Fibroblast of skin of scalp (primary cell): ENCODE measurements at regions not wholly inside any gene's neighbourhood (a gene's known extent, or its start where the extent isn't known, plus 50 kb on each side); places are given as distances from the start of the nearest gene placed in this dataset.

Source experiments
- DNase-seq: peaks from one replicate; pipeline ENCODE4 v3.0.0-alpha.2; 2013

DNA sequence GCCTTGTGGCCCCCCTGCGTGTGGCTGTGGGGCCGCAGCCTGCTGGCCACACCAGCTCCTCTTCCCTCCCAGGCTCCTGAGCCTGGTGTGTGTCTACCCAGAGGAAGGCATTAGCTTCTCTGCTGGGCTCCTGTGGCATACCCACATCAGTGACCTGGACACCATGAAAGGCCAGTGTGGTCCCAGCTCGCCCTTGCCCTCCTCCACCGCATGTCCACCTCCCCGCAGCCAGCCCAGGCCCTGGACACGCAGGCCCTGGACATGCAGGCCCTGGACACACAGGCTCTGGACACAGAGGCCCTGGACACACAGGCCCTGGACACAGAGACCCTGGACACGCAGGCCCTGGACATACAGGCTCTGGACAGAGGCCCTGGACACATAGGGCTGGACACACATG, 153.4 kb upstream of the PPP1R26 start:
- no peak for DNase-seq

DNA sequence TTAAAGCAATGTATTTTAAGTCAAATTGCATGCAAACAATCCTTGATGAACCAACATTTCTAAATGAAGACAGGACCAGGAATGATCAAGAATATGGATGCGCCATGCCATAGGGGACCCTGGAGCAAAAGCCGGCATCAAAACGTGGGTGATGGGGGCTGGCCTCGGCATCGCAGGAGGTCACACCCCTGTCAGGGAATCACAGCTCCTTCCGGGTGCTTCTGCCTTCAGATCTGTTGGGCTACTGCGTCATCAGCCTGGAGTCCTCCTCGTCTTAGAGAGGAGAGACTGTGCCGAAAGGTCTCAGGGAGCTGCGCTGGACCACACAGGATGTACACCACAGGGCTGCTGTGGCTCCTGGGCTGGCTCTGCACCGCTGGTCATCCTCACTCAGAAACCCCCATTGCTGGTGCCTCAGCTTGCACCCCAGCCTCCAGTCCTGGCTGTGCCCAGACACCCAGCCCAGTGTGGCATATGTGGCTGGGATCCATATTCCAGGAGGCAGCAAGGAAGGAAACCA, 152.9 kb upstream of the PPP1R26 start:
- no peak for DNase-seq

DNA sequence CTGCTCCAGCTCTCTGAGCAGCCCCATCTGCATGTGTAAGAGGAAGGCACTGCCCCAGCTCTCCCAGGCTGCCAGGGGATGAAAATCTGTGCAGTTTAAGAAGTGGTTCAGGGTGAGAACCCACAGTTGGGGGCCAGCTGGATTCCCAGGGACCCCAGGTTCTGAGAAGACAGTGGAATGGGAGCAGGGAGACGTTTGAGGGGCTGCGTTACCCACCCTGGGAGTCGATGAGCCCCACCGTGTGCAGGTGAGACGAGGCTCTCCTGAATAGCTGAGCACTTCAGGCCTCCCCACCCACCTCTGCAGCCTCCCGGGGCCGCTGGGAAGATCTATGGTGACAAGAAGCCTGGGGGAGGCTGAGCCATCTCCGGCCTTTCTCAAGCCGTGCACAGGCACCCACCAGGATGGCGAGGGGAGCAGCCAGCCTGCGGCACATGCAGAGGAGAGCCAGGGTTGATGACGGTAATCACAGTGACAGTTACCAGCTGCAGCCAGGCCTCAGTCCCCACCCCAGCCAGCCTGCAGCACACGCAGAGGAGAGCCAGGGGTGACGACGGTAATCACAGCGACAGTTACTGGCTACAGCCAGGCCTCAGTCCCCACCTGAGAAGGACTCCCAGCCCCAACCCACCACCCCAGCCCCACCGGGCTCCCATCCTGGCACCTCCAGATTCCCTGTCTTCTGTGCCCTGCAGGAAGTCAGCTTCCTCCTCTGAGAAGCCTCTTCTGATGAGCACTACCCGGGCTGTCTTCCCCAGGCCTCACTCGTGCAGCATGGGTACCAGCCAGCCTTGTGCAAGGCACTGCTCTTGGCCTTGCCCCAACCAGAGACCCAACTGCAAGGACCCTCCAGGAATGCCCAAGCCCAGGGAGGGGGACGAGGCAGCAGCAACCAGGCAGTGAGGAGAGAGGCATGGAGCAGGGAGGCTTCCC, 150.8 kb upstream of the PPP1R26 start:
- no peak for DNase-seq

DNA sequence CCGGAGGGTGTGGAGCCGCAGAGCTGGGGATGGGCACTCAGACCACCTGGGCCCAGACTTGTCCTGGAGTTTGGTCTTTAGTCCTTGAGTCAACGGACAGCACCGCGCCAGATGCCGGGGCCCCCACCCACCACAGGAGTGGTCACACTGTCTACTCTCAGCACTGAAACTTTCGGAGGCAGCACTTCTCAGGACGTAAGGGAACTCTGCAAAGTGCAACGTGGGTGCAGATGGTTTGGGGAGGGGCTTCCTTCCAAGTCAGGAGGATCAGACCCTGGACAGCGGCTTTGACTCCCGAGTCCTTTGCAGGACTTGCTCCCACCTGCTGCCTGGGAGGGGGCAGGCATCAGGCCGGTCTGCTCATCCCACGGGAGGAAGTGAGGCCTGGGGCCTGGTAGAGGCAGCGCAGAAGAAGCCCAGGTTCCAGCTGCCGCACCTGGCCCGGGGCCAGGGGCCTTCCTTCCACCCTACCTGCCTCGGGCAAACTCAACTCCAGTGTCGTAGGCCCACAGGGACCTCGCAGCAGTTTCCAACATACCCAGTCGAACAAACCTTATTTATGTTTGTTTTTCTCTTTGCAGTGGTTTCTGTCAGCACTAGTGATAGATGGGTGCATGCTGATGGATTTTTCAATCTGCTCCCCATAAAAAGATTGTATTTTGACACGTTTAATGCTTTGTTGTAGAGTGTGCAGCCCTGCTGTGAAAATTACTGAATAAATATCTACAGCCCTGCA, 149.8 kb upstream of the PPP1R26 start:
- no peak for DNase-seq

DNA sequence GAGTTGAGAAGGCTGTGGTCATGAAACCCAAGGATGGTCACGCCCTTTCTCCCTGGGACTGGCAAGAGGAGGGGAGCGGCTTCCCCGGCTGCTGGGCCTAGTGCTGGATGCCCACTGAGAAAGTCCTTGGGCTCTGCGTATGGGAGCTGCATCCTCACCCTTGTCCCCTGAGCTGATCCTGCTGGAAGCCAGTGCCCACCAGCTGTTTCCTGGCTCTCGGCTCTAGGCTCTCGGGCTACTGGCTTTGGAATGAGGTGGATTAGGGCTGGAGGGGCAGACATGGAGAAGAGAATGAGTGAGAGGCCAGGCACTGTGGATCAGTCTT, 149.3 kb upstream of the PPP1R26 start:
- DNase-seq = no peak

DNA sequence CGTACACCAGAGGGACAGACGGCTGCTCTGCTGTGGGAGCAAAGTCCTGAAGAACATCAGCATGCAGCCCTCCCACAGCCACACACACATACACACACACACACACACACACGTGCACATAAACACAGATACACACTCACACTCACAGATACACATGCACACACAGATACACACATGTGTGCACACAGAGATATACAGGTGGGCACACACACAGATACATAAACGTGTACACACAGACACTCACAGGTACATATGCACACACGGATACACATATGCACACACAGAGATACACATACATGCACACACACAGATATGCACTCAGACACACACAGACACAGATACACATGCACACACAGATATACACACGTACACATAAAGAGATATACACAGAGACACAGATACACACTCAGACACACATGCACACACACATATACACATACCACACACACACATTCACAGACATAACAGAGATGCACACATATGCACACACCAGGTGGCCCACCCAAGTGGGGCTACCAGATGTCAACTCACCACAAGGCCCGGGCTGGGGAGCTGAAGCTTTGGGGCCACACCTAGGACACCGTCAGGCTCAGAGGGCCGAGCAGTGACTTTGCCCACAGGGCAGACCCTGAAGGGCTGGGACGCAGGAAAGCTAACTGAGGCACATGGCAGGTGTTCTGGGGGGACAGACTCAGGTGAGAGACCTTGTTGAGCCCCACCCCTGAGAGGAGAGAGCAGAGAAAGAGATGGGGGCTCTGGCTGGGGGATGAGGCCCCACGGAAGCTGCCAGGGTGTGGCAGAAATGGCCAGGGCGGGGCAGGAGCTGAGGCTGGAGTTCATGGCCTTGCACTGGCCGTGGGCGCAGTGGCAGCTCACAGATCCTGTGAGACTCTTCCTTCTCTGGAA, 148.6 kb upstream of the PPP1R26 start:
- no peak for DNase-seq

DNA sequence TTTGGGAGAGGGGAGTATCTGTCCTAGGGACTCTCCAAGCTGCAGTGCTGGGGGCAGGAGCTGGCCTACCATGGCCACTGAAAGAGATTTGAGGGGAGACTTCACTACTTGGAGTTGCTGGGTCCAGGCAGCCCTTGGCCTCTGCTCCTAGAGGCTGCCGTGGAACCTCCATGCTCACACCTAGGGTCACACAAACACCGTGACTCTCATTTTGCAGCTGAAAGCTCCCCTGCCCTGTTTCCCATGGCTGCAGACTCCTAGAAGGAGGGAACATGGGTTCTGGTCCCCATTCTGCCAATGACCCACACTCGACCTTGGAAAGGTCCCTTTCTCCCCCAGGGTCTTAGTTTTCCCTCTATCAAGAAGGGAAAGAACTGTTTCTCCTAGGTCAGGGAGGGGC, 147.1 kb upstream of the PPP1R26 start:
- no peak for DNase-seq

DNA sequence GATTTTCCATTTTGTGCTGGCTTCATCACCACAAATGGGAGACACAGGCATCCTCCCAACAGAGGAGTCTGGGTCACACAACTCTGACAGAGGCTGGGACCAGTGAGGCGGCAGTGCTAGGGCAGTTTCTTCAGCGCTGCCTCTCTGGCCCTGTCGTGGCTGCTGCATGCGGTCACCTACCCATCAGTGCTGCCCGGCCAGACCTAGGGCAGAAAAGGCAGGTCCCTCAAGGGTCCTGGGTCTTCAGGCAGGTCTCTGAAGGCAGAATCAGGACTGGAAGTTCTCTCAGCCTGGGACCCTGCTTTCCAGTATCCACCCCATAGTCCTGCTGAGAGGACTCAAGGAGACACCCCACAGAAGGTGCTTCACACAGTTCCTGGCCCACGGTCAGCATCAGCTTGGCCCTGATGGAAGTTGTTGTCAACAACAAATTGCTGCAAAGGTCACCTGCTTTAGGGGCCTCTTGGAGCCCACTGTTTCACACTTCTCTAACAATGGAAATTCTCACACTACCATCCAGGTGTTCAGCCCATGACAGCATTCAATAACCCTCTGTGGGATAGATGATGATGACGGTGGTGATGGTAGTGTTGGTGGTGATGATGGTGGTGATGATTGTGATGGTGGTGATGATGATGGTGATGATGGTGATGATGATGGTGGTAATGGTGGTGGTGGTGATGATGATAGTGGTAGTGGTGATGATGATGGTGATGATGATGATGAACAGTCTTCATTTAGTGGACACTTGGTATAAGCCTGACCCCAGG, 146.4 kb upstream of the PPP1R26 start:
- DNase-seq = no peak

DNA sequence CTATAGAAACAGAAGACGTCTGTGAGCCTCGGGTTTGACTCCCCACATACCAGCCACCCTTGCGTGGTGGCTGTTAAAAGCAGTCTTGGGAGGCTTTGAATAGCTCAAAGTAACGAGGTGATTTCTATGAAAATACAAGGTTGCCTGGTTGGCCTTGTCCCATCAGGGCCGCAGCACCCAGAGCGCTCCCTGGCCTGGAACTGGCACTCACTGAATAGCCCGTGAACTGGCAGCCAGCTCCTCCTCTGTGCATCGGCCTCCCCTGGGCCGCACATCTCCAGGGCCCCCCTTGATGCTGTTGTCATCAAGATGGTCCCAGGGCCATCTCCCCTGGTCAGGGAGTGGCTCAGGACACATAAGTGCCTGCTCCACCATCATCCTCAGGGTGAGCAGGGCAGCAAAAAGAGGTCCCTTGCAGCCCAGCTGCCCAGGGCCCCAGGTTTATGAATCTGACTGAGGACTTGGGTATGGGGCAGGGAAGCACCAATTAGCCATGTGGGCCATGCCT, 144.6 kb upstream of the PPP1R26 start:
- no peak for DNase-seq

DNA sequence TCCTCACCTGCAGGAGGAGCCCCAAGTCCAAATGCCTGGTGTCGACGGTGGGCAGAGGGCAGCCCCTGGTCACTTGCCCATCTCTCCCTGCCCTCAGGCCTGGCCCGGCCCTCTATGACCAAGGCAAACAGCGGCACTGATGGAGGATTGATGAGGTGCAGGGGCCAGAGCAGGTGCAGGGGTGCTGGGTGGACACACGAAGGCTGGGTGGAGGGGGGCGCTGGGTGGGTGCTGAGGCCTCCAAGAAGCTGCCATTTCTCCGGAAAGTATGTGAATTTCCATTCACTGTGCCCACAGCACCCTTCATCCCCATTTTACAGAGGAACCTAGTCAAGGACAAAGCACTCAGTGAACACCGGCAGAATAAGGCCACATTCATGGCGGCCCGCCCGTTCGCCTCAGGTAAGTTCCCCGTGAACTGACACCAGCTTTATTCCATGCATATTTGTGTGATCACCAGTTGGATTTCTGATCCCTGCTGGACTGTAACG, 143.8 kb upstream of the PPP1R26 start:
- no peak for DNase-seq

DNA sequence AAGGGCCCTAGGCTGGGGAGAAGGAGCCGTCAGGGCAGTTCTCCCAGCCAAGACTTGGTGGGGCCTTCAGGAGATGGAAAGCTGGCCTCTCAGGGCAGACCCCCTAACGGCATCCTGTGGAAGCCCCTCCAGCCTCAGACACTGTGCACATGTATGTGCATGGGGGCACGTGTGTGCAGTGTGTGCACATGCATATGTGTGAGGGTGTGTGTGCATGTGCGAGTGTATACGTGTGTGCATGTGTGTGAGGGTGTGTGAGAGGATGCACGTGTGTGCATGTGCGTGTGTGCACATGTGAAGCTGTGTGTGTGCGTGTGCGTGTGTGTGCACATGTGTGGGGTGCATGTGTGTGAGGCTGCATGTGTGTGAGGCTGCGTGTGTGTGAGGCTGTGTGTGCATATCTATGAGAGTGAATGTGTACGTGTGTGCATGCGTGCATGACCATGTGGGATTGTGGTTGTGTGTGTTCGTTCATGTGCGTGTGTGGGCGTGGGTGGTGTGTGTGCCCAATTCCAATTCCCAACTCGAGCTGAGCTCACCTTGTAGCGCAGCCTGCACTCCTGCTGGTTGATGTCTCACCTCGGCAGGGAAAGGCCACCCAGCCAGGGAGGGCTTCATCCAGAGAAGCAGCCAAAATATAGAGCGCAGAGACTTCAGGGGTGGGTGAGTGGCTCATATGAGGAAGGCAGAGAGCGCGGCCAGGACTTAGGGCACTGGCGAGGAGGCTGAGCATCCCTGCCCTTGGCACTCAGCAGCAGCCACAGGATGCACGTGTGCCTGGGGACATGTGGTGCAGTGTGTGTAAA, 142.7 kb upstream of the PPP1R26 start:
- DNase-seq = no peak

DNA sequence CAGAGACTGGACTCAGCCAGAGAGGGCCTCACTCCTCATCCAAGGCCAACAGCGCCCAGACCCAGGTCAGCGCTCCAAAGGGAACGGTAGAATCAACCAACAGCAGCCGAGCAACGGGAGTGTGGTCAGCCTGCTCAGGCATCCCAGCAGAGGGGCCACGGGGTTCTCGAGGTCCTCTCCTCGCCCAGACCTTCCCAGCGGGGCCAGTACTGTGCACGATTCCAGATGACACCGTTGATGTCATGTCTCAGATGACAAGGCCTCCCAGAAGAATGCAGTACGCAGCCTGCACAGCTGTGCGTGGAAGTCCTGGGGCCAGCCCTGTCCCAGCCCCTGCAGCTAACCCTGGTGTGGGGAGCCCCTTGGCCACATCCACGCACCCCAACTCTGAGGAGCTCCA, 141.0 kb upstream of the PPP1R26 start:
- DNase-seq = no peak

DNA sequence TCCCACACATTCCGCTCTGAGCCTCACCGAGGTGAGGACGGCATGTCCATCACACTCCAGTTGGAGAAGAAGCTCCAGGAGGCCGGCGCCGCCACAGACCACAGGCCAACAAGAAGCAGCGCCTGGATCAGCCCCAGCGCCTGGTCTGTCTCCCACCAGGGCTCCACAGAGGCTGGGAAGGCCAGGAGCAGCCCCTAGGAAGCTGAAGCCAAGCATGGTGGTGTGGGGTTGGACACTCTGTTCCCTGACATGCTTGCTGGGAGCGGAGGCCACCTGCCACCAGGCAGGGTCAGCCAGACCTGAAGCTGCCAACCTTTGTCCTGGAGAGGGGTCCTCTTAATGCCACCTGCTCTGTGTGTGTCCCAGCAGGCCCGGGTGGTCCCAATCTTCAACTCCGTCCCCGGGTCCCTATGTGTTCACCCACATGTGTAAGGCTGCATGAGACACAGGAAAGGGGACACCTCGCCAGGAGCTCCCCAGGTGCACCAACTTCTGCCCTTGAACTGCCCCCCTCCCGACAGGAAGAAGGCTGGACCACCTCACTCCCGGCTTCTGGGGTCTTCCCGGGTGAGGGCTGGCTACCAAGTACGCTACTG, 140.1 kb upstream of the PPP1R26 start:
- DNase-seq = no peak

DNA sequence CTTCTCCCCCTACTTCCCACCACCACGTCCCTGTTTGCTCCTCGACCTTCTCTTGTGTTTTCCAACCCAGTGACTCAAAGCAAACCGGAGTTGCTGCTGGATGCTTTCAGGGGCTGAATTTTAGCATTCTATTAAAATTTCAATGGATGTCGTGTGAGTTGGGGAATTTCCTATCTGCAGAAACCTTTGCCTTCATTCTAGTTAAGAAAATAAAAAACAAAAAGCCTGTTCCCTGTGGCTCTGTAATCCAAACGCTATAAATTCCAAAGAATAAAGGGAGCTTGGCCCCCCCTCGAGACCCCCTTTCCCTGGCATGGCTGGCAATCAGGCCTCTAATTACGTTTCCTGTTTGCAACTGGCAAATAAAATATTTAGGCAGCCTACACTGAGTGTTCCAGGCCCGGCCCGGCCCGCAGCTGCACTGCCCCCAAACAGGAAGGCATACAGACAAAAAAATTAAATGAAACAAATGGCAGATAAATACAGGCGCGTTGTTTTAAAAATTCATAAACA, 139.4 kb upstream of the PPP1R26 start:
- DNase-seq = no peak

DNA sequence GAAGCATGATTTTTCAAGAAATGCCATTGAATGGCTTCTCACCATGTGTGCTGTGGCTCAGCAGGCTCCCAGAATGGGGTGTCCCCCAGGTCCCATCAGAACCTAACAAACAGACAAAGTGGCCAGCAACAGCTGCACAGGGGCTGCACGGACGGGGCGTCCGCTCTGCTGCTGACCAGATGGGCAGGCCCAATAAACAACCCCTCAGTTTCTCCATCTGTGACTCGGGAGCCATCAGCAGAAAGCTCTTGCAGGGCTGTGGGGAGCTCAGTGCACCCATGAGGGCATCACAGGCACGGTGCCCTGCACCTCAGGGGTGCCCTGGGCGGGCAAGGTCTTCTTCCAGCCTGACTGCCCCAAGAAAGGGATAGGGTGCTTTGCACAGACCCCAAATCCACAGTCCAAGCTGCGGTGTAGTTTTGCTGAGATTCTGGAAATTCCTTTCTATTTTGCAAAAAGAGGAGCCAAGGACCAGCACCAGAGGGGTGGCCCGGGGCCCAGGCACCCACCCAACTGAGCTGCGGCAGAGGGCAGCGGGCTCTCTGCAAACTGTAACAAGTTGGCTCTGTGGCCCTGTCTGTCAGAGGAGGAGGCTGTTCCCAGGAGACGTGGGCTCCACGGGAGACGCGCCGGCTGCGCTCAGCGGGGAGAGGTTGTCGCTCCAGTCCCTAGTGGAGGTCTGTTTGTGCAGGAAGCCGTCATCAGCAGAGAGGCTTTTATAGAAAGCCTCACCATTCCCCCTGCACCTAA, 138.7 kb upstream of the PPP1R26 start:
- no peak for DNase-seq

DNA sequence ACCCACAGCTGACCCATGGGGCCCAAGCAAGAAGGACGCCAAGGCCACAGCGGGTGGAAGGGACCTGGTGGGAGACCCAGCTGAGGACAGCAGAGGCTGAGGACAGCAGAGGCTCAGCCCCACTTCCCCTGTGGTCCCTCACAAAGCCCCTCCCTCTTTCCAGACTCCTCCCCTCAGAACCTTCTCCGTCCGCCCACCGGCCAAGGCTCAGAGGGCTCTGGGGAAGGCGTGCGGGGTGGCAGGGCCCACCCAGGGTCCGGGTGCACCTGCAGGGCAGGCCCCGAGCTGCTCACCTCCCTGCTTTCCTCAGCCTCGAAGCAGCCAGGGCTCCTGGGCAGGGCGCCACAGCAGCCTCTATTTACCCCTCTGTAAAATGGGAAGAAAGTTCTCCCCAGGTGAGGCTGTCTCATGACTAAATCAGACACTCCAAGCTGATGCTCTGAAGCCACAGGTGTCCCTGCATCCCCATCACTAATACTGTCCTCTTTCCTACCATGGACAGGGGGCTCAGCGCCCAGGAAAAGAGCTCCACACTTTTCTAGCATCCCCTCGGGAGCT, 137.9 kb upstream of the PPP1R26 start:
- DNase-seq = no peak

DNA sequence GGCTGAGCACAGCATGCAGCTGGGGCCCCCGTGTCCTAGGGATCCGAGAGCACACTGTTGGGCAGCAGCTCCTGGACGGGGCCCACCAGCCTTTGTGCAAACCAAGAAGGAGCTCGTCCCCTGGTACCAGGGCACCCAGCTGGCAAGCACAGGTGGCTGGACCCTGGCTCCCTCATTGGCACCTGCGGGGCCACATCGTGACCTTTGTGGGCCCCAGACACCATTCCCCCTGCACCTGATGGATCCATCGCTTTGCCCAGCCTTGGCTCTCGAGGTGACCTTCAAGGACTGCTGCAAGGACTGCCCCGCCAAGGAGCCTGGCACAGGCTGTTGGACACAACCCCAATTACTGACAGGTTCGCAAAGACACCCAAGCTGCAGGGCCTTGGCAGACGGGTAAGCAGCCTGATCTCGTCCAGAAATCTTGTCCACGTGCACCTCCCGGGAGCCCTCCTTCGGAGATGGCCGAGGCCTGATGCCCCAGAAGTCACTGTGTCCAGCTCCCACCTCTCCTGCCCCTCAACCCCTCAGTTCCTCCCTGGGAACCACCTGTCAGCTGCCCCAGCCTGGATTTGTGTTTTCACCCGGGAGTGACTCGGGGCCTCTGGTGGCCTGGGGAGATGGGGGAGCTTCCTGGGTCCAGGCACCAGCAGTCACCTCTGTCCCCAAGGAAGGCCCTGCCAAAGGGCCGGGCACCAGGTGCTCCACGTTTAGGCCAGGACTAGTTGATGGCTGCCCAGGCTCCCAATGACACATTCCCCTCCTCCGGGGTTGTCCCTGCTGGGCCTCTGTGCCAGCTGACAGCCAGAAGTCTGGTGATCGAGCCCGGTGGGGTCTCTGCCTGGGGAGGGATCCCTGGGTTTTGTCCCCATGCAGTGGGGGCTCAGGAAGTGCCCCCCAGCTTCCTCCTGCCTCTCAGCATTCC, 137.1 kb upstream of the PPP1R26 start:
- no peak for DNase-seq

DNA sequence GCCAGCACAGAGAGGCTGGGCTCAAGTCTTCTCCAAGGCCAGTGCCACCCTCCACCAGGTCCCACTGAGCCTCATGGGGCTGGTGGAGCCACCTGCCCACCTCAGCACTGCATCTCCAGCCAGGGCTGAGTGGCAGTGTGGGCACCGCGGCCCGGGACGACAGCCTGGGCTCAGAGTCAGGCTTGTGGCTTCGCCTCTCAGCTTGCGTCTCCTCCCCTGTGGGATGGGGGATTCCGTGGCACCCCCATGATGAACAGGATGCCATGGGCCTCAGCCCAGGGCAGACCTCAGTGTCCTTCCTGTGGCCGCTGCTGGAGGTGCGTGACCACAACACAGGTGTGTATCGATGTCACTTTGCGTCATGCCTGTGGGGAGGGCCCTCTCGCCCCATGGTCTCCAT, 136.4 kb upstream of the PPP1R26 start:
- DNase-seq = no peak
